Adrenal gland (tissue), 9 donors: ENCODE measurements at regions not wholly inside any gene's neighbourhood (a gene's known extent, or its start where the extent isn't known, plus 50 kb on each side); places are given as distances from the start of the nearest gene placed in this dataset.
A peak's percentile ranks its signal among the peaks of the same experiment; 100 is the strongest.

Source experiments
- DNase-seq, 7 donors: peaks; one replicate each; pipeline ENCODE4 v3.0.0-alpha.2; 2019 to 2020
- H3K27ac ChIP-seq, 5 donors: fragments of 200-600 bp; sonication (generic) in 4 of 5; 1 replicate in 3 of 5; 2 replicates in 2 of 5; pipeline versions ENCODE4 v1.5.1 to v1.8.0; 2016 to 2020; ENCODE audit warnings: mild to moderate bottlenecking in 1 of 5
- H3K27me3 ChIP-seq: fragments of 200-600 bp; 2 replicates; pipeline ENCODE4 v1.8.0; 2021
- H3K36me3 ChIP-seq, 2 donors: fragments of 200-600 bp; replicated peaks in 1 of 2; 1 replicate in 1 of 2; 2 replicates in 1 of 2; pipeline versions ENCODE4 v1.5.1 to v1.8.0; 2018 to 2022
- H3K4me1 ChIP-seq, 2 donors: fragments of 200-600 bp; replicated peaks in 1 of 2; 1 replicate in 1 of 2; 2 replicates in 1 of 2; pipeline versions ENCODE4 v1.5.1 to v1.8.0; 2018 to 2021
- H3K4me3 ChIP-seq, 4 donors: fragments of 200-600 bp; sonication (generic) in 3 of 4; one replicate each; pipeline ENCODE4 v1.5.1; 2016 to 2018
- H3K9me3 ChIP-seq, 3 donors: fragments of 200-600 bp; sonication (generic) in 1 of 3; replicated peaks in 1 of 3; 1 replicate in 2 of 3; 2 replicates in 1 of 3; pipeline versions ENCODE4 v1.5.1 to v1.8.0; 2016 to 2021
- CTCF ChIP-seq, 6 experiments: fragments of 450-650 bp in 4 of 6; fragments of 200-600 bp in 2 of 6; sonication (generic) in 1 of 6; IDR thresholded peaks; 1 replicate in 5 of 6; 2 replicates in 1 of 6; pipeline versions ENCODE4 v1.5.1 to v1.8.0; 2016 to 2021; ENCODE audit warnings: antibody characterized with exemption in 6 of 6, mild to moderate bottlenecking in 2 of 6, moderate library complexity in 1 of 6
- POLR2A ChIP-seq, 2 donors: fragments of 450-650 bp; IDR thresholded peaks; one replicate each; pipeline ENCODE4 v1.6.1; 2017; ENCODE audit warnings: antibody characterized with exemption in 2 of 2, mild to moderate bottlenecking in 2 of 2, moderate library complexity in 1 of 2
- WGBS, 4 donors: extraction: QIAGEN DNeasy Blood & Tissue Kit in 2 of 4; methylation state at CpG; one replicate each; pipeline versions ENCODE4 v1.1.5 to v1.1.7; 2013 to 2017; 5-methylcytosine and 5-hydroxymethylcytosine counted together
- intact Hi-C, 2 donors: fragments of 100-400 bp; cut with DNase I; formaldehyde crosslinking; loops; one replicate each; pipeline versions ENCODE4 v1.14.1 to v1.15.0; 2022 to 2023
- donor health status: healthy with polysubstance abuse.
- donor health status: Bipolar disorder and iron deficiency.
- donor health status: DM: yes; HTN: yes; CAD: no.
- donor health status: DM: no; HTN: no; CAD: no.
- donor health status: DM: no; HTN: no; CAD: no.

- H3K36me3 ChIP-seq: no peaks in the 10 kb centered on the region
- intact Hi-C loops: no loop called here
- TF ChIP-seq CTCF (IDR thresholded peaks at IDR 0.05): no peak
- TF ChIP-seq POLR2A (IDR thresholded peaks at IDR 0.05): no peak
- 79 to 92% (median 83%) methylated on average over 11 of the region's 11 CpGs for WGBS, 4 donors
- no peak for DNase-seq
- no peak overlapping the region for H3K4me3 ChIP-seq
- no peaks in the 10 kb centered on the region for H3K9me3 ChIP-seq
- no peak overlapping the region for H3K27ac ChIP-seq
- H3K27me3 ChIP-seq: no peaks in the 10 kb centered on the region
- peaks cover 11 to 20% of the 10 kb centered on the region in 2 donors for H3K4me1 ChIP-seq
Observed at GRCh38 chr13:44758630-44759383, 182.7 kb upstream of the TSC22D1 start.

GRCh38 chr13:44757671-44758070 is 181.5 kb upstream of the TSC22D1 start:
- WGBS, 4 donors: 95 to 100% (median 98%) methylated on average over 3 of the region's 3 CpGs
- Histone ChIP-seq H3K27ac (no peak overlapping the region), H3K4me3 (no peak overlapping the region), H3K27me3 (no peaks in the 10 kb centered on the region), H3K4me1 (peaks cover 11 to 15% of the 10 kb centered on the region in 2 donors), H3K36me3 (no peaks in the 10 kb centered on the region), H3K9me3 (no peaks in the 10 kb centered on the region)
- intact Hi-C loops: no loop called here
- no peak for DNase-seq
- TF ChIP-seq POLR2A (IDR thresholded peaks at IDR 0.05): no peak
- TF ChIP-seq CTCF (IDR thresholded peaks at IDR 0.05): no peak

GRCh38 chr13:44756276-44756810 is 180.2 kb upstream of the TSC22D1 start:
- 19 to 32% (median 26%) methylated on average over 4 of the region's 4 CpGs for WGBS, 4 donors
- Histone ChIP-seq H3K4me3 (no peak overlapping the region), H3K27me3 (no peaks in the 10 kb centered on the region), H3K9me3 (no peaks in the 10 kb centered on the region), H3K27ac (peak overlapping the region in 4 of 5 donors; percentile 28 to 74 (median 59)), H3K4me1 (peaks cover 11 to 15% of the 10 kb centered on the region in 2 donors), H3K36me3 (no peaks in the 10 kb centered on the region)
- peak in 3 of 7 donors; percentile 26 to 55 (median 47) for DNase-seq
- intact Hi-C loops: no loop called here
- no peak for TF ChIP-seq POLR2A (IDR thresholded peaks at IDR 0.05)
- no peak for TF ChIP-seq CTCF (IDR thresholded peaks at IDR 0.05)

GRCh38 chr13:44755872-44756271 is 179.7 kb upstream of the TSC22D1 start:
- H3K36me3 ChIP-seq: no peaks in the 10 kb centered on the region
- H3K27me3 ChIP-seq: no peaks in the 10 kb centered on the region
- no peak overlapping the region for H3K4me3 ChIP-seq
- TF ChIP-seq CTCF (IDR thresholded peaks at IDR 0.05): no peak
- TF ChIP-seq POLR2A (IDR thresholded peaks at IDR 0.05): no peak
- H3K27ac ChIP-seq: peak overlapping the region in 4 of 5 donors; percentile 28 to 74 (median 59)
- WGBS, 4 donors: 82 to 85% (median 83%) methylated on average over 6 of the region's 6 CpGs
- no peaks in the 10 kb centered on the region for H3K9me3 ChIP-seq
- no peak for DNase-seq
- H3K4me1 ChIP-seq: peaks cover 11 to 15% of the 10 kb centered on the region in 2 donors
- intact Hi-C loops: no loop called here
